Duodenal mucosa (tissue), 2 donors: ENCODE measurements at regions not wholly inside any gene's neighbourhood (a gene's known extent, or its start where the extent isn't known, plus 50 kb on each side); places are given as distances from the start of the nearest gene placed in this dataset.

Experiments
- H3K27ac ChIP-seq: one replicate; pipeline ENCODE4 v1.7.0; 2013; ENCODE audit warnings: low read depth, low read length
- H3K27me3 ChIP-seq, 2 donors: one replicate each; pipeline ENCODE4 v1.7.0; 2013; ENCODE audit warnings: low read length in 2 of 2, control low read depth in 1 of 2; ENCODE audit not compliant: insufficient read depth in 2 of 2, control insufficient read depth in 1 of 2
- H3K36me3 ChIP-seq, 2 donors: one replicate each; pipeline ENCODE4 v1.7.0; 2013; ENCODE audit warnings: low read length in 2 of 2, control low read depth in 1 of 2; ENCODE audit not compliant: insufficient read depth in 2 of 2, control insufficient read depth in 1 of 2
- H3K4me1 ChIP-seq, 2 donors: one replicate each; pipeline ENCODE4 v1.7.0; 2013; ENCODE audit warnings: low read length in 2 of 2, control low read depth in 1 of 2; ENCODE audit not compliant: insufficient read depth in 2 of 2, control insufficient read depth in 1 of 2
- H3K4me3 ChIP-seq, 2 donors: one replicate each; pipeline ENCODE4 v1.7.0; 2013; ENCODE audit warnings: low read length in 2 of 2, low read depth in 1 of 2
- H3K9ac ChIP-seq, 2 donors: one replicate each; pipeline ENCODE4 v1.7.0; 2013; ENCODE audit warnings: low read length in 2 of 2, low read depth in 1 of 2
- H3K9me3 ChIP-seq, 2 donors: one replicate each; pipeline ENCODE4 v1.7.0; 2013; ENCODE audit warnings: low read length in 2 of 2, control low read depth in 1 of 2; ENCODE audit not compliant: control insufficient read depth in 1 of 2

- Histone ChIP-seq H3K4me1 (no peaks in the 10 kb centered on the region), H3K27ac (no peak overlapping the region), H3K36me3 (no peaks in the 10 kb centered on the region), H3K9me3 (no peaks in the 10 kb centered on the region), H3K27me3 (no peaks in the 10 kb centered on the region), H3K9ac (no peak overlapping the region), H3K4me3 (no peak overlapping the region)
Observed at GRCh38 chr10:129400426-129400825, 66.6 kb upstream of the MGMT start.

GRCh38 chr10:129402459-129402858 lies 64.6 kb upstream of the MGMT start:
- Histone ChIP-seq H3K4me1 (no peaks in the 10 kb centered on the region), H3K4me3 (no peak overlapping the region), H3K27me3 (no peaks in the 10 kb centered on the region), H3K27ac (no peak overlapping the region), H3K36me3 (no peaks in the 10 kb centered on the region), H3K9me3 (no peaks in the 10 kb centered on the region), H3K9ac (no peak overlapping the region)

GRCh38 chr10:129404091-129404490 lies 63.0 kb upstream of the MGMT start:
- no peaks in the 10 kb centered on the region for H3K4me1 ChIP-seq
- no peak overlapping the region for H3K4me3 ChIP-seq
- no peak overlapping the region for H3K9ac ChIP-seq
- no peaks in the 10 kb centered on the region for H3K9me3 ChIP-seq
- no peaks in the 10 kb centered on the region for H3K36me3 ChIP-seq
- H3K27ac ChIP-seq, result no peak overlapping the region
- H3K27me3 ChIP-seq, result no peaks in the 10 kb centered on the region

- Histone ChIP-seq H3K4me3 (no peak overlapping the region), H3K27me3 (no peaks in the 10 kb centered on the region), H3K4me1 (no peaks in the 10 kb centered on the region), H3K9ac (no peak overlapping the region), H3K27ac (no peak overlapping the region), H3K9me3 (no peaks in the 10 kb centered on the region), H3K36me3 (no peaks in the 10 kb centered on the region)
Observed at GRCh38 chr10:129405389-129405788, 61.7 kb upstream of the MGMT start.

GRCh38 chr10:129410688-129411392 lies 56.2 kb upstream of the MGMT start:
- H3K27ac ChIP-seq, result no peak overlapping the region
- H3K9me3 ChIP-seq, result no peaks in the 10 kb centered on the region
- H3K4me3 ChIP-seq, result no peak overlapping the region
- no peak overlapping the region for H3K9ac ChIP-seq
- H3K36me3 ChIP-seq, result no peaks in the 10 kb centered on the region
- H3K27me3 ChIP-seq, result no peaks in the 10 kb centered on the region
- no peaks in the 10 kb centered on the region for H3K4me1 ChIP-seq

- no peak overlapping the region for H3K9ac ChIP-seq
- H3K9me3 ChIP-seq, result no peaks in the 10 kb centered on the region
- H3K4me3 ChIP-seq, result no peak overlapping the region
- no peak overlapping the region for H3K27ac ChIP-seq
- no peaks in the 10 kb centered on the region for H3K4me1 ChIP-seq
- H3K36me3 ChIP-seq, result no peaks in the 10 kb centered on the region
- H3K27me3 ChIP-seq, result no peaks in the 10 kb centered on the region
Observed at GRCh38 chr10:129411393-129411705, 55.7 kb upstream of the MGMT start.

GRCh38 chr10:129411772-129412171 lies 55.3 kb upstream of the MGMT start:
- Histone ChIP-seq H3K36me3 (no peaks in the 10 kb centered on the region), H3K27me3 (no peaks in the 10 kb centered on the region), H3K9ac (no peak overlapping the region), H3K4me3 (no peak overlapping the region), H3K4me1 (no peaks in the 10 kb centered on the region), H3K27ac (no peak overlapping the region), H3K9me3 (no peaks in the 10 kb centered on the region)

- Histone ChIP-seq H3K4me1 (no peaks in the 10 kb centered on the region), H3K27me3 (no peaks in the 10 kb centered on the region), H3K9me3 (no peaks in the 10 kb centered on the region), H3K36me3 (no peaks in the 10 kb centered on the region), H3K4me3 (no peak overlapping the region), H3K9ac (no peak overlapping the region), H3K27ac (no peak overlapping the region)
Observed at GRCh38 chr10:129413024-129413423, 54.0 kb upstream of the MGMT start.

GRCh38 chr10:129415215-129416140 lies 51.6 kb upstream of the MGMT start:
- H3K27me3 ChIP-seq, result no peaks in the 10 kb centered on the region
- no peak overlapping the region for H3K27ac ChIP-seq
- H3K9ac ChIP-seq, result no peak overlapping the region
- H3K4me1 ChIP-seq, result no peaks in the 10 kb centered on the region
- no peak overlapping the region for H3K4me3 ChIP-seq
- H3K36me3 ChIP-seq, result no peaks in the 10 kb centered on the region
- H3K9me3 ChIP-seq, result no peaks in the 10 kb centered on the region

GRCh38 chr10:129416155-129416554 lies 50.9 kb upstream of the MGMT start:
- Histone ChIP-seq H3K36me3 (no peaks in the 10 kb centered on the region), H3K9me3 (no peaks in the 10 kb centered on the region), H3K27me3 (no peaks in the 10 kb centered on the region), H3K4me1 (no peaks in the 10 kb centered on the region), H3K27ac (no peak overlapping the region), H3K9ac (no peak overlapping the region), H3K4me3 (no peak overlapping the region)
